ENCODE measurements at regions not wholly inside any gene's neighbourhood (a gene's known extent, or its start where the extent isn't known, plus 50 kb on each side); places are given as distances from the start of the nearest gene placed in this dataset.

GRCh38 chr3:15959434-15959811 lies 161.6 kb upstream of the ANKRD28 start:
- H2AK5ac ChIP-seq (ENCODE audit: low read depth, low read length), result no peak overlapping the region
- no peak overlapping the region for H2BK15ac ChIP-seq (ENCODE audit: low read depth, low read length)
- H3K56ac ChIP-seq (ENCODE audit: extremely low read depth, insufficient read depth, low read length), result no peak overlapping the region
- CTCF ChIA-PET, result no interaction called here
- H2BK20ac ChIP-seq (ENCODE audit: low read depth, low read length), result no peak overlapping the region
- peak overlapping the region; percentile 38; the same call in 1 of the 2 replicates for H4K5ac ChIP-seq (ENCODE audit: low read depth, low read length)
- H4K91ac ChIP-seq (ENCODE audit: insufficient read depth, low read depth, low read length), result no peak overlapping the region
- no peak overlapping the region for H2BK120ac ChIP-seq (ENCODE audit: low read depth, low read length)
- peak overlapping the region; percentile 42; the same call in 1 of the 2 replicates for H3K27ac ChIP-seq (ENCODE audit: insufficient read depth, low read length)
- POLR2A ChIA-PET (ENCODE audit: unreplicated experiment), result no interaction called here
- no peak overlapping the region for H3K14ac ChIP-seq (replicated peaks; ENCODE audit: low read depth, low read length)
- H3K23ac ChIP-seq (ENCODE audit: low read depth, low read length), result no peak overlapping the region
- H4K8ac ChIP-seq (ENCODE audit: low read depth in 2 of 2, low read length in 2 of 2), result no peak overlapping the region
- no peak overlapping the region for H2AK9ac ChIP-seq (replicated peaks; ENCODE audit: low read depth, low read length, poor library complexity)
- no peaks in the 10 kb centered on the region for H3K9me3 ChIP-seq (ENCODE audit: control insufficient read depth, insufficient read depth, low read length)
- ATAC-seq (ENCODE audit: low read depth) (peak; percentile 56), DNase-seq (peak; percentile 71)
- no peaks in the 10 kb centered on the region for H3K9me1 ChIP-seq (ENCODE audit: insufficient read depth, low read length)
- H3K4me3 ChIP-seq (ENCODE audit: insufficient read depth, low read depth, low read length), result no peak overlapping the region
- H2AFZ ChIP-seq (replicated peaks; ENCODE audit: low read length, poor library complexity), result no peak overlapping the region
- H2BK5ac ChIP-seq (ENCODE audit: low read depth, low read length, poor library complexity, severe bottlenecking), result no peak overlapping the region
- BruUV-seq (replicated peaks), result no TSS peak
- no peak overlapping the region for H3K4ac ChIP-seq (ENCODE audit: low read depth, low read length)
- H3K18ac ChIP-seq (ENCODE audit: low read depth, low read length), result peak overlapping the region; percentile 35; the same call in 1 of the 2 replicates
- H3K36me3 ChIP-seq (ENCODE audit: control insufficient read depth, insufficient read depth, low read length), result no peaks in the 10 kb centered on the region
- intact Hi-C loops (cut with micrococcal nuclease) (no loop called here), dilution Hi-C loops (cut with HindIII; ENCODE audit: low sequenced_read_pairs, unreplicated experiment) (no loop called here), in situ Hi-C loops (cut with MboI; ENCODE audit: low sequenced_read_pairs) (no loop called here)
- no peak overlapping the region for H3K4me2 ChIP-seq (ENCODE audit: low read depth, low read length)
- H4K20me1 ChIP-seq (ENCODE audit: insufficient read depth, low read length), result no peaks in the 10 kb centered on the region
- H3K79me1 ChIP-seq (ENCODE audit: low read depth in 1 of 2, low read length in 2 of 2), result no peaks in the 10 kb centered on the region
- H3K27me3 ChIP-seq (ENCODE audit: control insufficient read depth, insufficient read depth, low read length), result no peaks in the 10 kb centered on the region
- TF ChIP-seq, protein P1, sequence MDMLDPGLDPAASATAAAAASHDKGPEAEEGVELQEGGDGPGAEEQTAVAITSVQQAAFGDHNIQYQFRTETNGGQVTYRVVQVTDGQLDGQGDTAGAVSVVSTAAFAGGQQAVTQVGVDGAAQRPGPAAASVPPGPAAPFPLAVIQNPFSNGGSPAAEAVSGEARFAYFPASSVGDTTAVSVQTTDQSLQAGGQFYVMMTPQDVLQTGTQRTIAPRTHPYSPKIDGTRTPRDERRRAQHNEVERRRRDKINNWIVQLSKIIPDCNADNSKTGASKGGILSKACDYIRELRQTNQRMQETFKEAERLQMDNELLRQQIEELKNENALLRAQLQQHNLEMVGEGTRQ (IDR thresholded peaks at IDR 0.05; ENCODE audit: low read depth, low read length), result no peak
- TF ChIP-seq MXI1 (IDR thresholded peaks at IDR 0.05; ENCODE audit: borderline replicate concordance, low read depth, low read length) (no peak), CHD1 (IDR thresholded peaks at IDR 0.05; ENCODE audit: low read depth, low read length) (no peak), RAD21 (IDR thresholded peaks at IDR 0.05; ENCODE audit: low read length) (no peak), MAZ (IDR thresholded peaks at IDR 0.05; ENCODE audit: borderline replicate concordance, low read depth, low read length) (no peak), POLR2A (IDR thresholded peaks at IDR 0.05; ENCODE audit: low read depth, low read length) (no peak), BHLHE40 (IDR thresholded peaks at IDR 0.05; ENCODE audit: low read depth, low read length) (no peak), CEBPB (IDR thresholded peaks at IDR 0.05; ENCODE audit: low read depth, low read length) (no peak), SMC3 (IDR thresholded peaks at IDR 0.05; ENCODE audit: low read depth, low read length) (no peak), FOS (IDR thresholded peaks at IDR 0.05; ENCODE audit: low read depth, low read length) (no peak), RCOR1 (IDR thresholded peaks at IDR 0.05; ENCODE audit: insufficient replicate concordance, low read length) (no peak), MAFK (IDR thresholded peaks at IDR 0.05; ENCODE audit: low read depth, low read length) (no peak), NFE2L2 (IDR thresholded peaks at IDR 0.05; ENCODE audit: low read depth, low read length) (no peak), RFX5 (IDR thresholded peaks at IDR 0.05; ENCODE audit: low read depth, low read length) (no peak)
- TF ChIP-seq, protein P2, sequence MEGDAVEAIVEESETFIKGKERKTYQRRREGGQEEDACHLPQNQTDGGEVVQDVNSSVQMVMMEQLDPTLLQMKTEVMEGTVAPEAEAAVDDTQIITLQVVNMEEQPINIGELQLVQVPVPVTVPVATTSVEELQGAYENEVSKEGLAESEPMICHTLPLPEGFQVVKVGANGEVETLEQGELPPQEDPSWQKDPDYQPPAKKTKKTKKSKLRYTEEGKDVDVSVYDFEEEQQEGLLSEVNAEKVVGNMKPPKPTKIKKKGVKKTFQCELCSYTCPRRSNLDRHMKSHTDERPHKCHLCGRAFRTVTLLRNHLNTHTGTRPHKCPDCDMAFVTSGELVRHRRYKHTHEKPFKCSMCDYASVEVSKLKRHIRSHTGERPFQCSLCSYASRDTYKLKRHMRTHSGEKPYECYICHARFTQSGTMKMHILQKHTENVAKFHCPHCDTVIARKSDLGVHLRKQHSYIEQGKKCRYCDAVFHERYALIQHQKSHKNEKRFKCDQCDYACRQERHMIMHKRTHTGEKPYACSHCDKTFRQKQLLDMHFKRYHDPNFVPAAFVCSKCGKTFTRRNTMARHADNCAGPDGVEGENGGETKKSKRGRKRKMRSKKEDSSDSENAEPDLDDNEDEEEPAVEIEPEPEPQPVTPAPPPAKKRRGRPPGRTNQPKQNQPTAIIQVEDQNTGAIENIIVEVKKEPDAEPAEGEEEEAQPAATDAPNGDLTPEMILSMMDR (conservative IDR thresholded peaks at IDR 0.05; ENCODE audit: low read depth, low read length), result no peak
- TF ChIP-seq, protein P3, sequence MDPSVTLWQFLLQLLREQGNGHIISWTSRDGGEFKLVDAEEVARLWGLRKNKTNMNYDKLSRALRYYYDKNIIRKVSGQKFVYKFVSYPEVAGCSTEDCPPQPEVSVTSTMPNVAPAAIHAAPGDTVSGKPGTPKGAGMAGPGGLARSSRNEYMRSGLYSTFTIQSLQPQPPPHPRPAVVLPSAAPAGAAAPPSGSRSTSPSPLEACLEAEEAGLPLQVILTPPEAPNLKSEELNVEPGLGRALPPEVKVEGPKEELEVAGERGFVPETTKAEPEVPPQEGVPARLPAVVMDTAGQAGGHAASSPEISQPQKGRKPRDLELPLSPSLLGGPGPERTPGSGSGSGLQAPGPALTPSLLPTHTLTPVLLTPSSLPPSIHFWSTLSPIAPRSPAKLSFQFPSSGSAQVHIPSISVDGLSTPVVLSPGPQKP (IDR thresholded peaks at IDR 0.05; ENCODE audit: borderline replicate concordance, low read depth, low read length), result no peak
- no CpG with 5 or more reads among the region's 2 CpGs for WGBS, 2 experiments (ENCODE audit: extremely low coverage in 2 of 2, insufficient read length in 1 of 2)
- no peak overlapping the region for H3K9ac ChIP-seq (ENCODE audit: low read depth, low read length)
- H3K4me1 ChIP-seq (ENCODE audit: control insufficient read depth, insufficient read depth, low read length), result peaks cover 13% of the 10 kb centered on the region

Measured in IMR-90 (cell line).